ENCODE measurements at regions not wholly inside any gene's neighbourhood (a gene's known extent, or its start where the extent isn't known, plus 50 kb on each side); places are given as distances from the start of the nearest gene placed in this dataset.

GRCh38 chrY:21003059-21003458, 247.2 kb downstream of the RPS4Y2 start:
- TF ChIP-seq POLR2AphosphoS5 (IDR thresholded peaks at IDR 0.05; ENCODE audit: low read depth, low read length) = no peak
- TF ChIP-seq TAF1 (IDR thresholded peaks at IDR 0.05; ENCODE audit: low read depth, low read length) = no peak
- no peak for TF ChIP-seq SPI1 (IDR thresholded peaks at IDR 0.05; ENCODE audit: low read depth, low read length)
- no peak for TF ChIP-seq POLR2A (IDR thresholded peaks at IDR 0.05; ENCODE audit: low read depth, low read length)
- TF ChIP-seq PAX5 (IDR thresholded peaks at IDR 0.05; ENCODE audit: insufficient read depth, low read length, severe bottlenecking) = no peak
- no peak for TF ChIP-seq POU2F2 (IDR thresholded peaks at IDR 0.05; ENCODE audit: low read depth, low read length)
